ENCODE measurements at regions not wholly inside any gene's neighbourhood (a gene's known extent, or its start where the extent isn't known, plus 50 kb on each side); places are given as distances from the start of the nearest gene placed in this dataset.
"Not testable (repeated sequence)": the region's sequence is repeated elsewhere in the genome, so short reads cannot be mapped to it uniquely, and the experiment has no call there.

GRCh38 chr1:218514689-218515088, 169.6 kb downstream of the TGFB2 start:
- DNase-seq (ENCODE audit: low read depth in 2 of 2): no peak
- no peak overlapping the region for H3K4me3 ChIP-seq (replicated peaks in 1 of 2; ENCODE audit: low read depth in 2 of 2, low read length in 2 of 2)
- TF ChIP-seq CTCF (IDR thresholded peaks at IDR 0.05; ENCODE audit: low read depth, low read length): no peak

GRCh38 chr1:218516526-218516925, 171.4 kb downstream of the TGFB2 start:
- no peak for TF ChIP-seq CTCF (IDR thresholded peaks at IDR 0.05; ENCODE audit: low read depth, low read length)
- peak; percentile 22 to 48 for DNase-seq (ENCODE audit: low read depth in 2 of 2)
- H3K4me3 ChIP-seq (replicated peaks in 1 of 2; ENCODE audit: low read depth in 2 of 2, low read length in 2 of 2): no peak overlapping the region

DNA sequence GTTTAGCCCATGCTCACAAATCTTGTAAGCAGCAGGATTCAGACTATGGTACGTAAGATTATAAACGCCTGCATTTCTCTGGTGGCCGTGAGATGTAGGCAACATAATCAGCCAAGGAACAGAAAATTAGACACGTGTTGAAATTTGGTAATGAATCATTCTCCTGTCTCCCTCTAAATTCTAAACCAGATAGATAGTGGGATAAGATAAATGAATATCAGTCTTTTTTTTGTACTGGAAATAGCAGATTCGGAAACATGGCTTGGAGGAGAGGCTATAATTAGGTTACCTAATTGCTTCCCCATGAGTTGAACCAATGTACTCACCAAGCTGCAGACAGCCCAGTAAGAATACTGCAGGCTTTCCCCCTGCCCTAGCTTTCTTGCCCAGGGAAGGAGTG, 172.3 kb downstream of the TGFB2 start:
- H3K4me3 ChIP-seq (replicated peaks in 1 of 2; ENCODE audit: low read depth in 2 of 2, low read length in 2 of 2): no peak overlapping the region
- no peak for DNase-seq (ENCODE audit: low read depth in 2 of 2)
- TF ChIP-seq CTCF (IDR thresholded peaks at IDR 0.05; ENCODE audit: low read depth, low read length): no peak

GRCh38 chr1:218518216-218518740, 173.1 kb downstream of the TGFB2 start:
- no peak for DNase-seq (ENCODE audit: low read depth in 2 of 2)

DNA sequence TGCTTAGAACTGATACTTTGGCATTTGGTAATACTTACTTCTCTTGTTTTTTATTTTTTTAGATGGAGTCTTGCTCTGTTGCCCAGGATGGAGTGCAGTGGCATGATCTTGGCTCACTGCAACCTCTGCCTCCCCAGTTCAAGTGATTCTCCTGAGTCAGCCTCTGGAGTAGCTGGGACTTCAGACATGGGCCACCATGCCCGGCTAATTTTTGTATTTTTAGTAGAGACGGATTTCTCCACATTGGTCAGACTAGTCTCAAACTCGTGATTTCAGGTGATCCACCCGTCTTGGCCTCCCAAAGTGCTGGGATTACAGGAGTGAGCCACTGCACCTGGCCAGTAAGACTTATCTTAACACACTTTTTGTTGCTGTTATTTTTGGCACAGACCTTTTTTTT, 175.5 kb downstream of the TGFB2 start:
- not testable (repeated sequence) for DNase-seq (ENCODE audit: low read depth in 2 of 2)

More at GRCh38 chr1:218518216-218518740, 173.1 kb downstream of the TGFB2 start:
- no peak for TF ChIP-seq CTCF (IDR thresholded peaks at IDR 0.05; ENCODE audit: low read depth, low read length)
- no peak overlapping the region for H3K4me3 ChIP-seq (replicated peaks in 1 of 2; ENCODE audit: low read depth in 2 of 2, low read length in 2 of 2)

DNA sequence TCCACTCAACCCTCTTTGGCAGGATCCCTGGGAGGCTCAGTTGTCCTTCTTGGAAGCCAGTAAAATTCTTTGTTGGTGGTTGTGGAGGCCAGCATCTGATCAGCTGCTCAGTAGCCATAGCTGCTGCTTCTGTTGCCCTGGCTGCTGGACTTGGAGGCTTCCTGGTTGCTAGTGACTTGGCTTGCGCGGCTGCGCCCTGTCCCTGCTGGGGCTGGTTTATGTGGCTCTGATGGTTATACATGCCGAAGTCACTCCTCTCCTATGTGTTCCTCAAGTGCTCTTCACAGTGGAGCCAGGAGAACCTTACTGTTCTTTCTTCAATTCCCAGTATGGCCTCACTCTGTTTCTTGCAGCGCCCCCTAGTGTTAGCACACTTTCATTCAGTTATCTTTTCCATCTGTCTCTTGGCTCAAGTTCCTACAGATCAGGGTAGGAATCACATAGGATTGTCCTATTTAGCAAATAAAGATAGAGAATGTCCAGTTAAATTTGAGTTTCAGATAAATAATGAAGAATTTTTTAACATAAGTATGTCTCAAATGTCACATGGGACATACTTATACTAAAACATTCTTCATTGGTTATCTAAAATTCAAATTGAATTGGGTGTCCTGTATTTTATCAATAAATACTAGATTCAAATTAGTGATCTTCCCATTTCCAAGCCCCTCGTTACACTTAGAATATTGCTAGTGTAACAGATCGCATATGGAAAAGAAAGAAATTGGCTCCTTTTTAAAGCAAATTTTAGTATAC, 176.5 kb downstream of the TGFB2 start:
- TF ChIP-seq CTCF (IDR thresholded peaks at IDR 0.05; ENCODE audit: low read depth, low read length): peak; percentile 56
- peak in 1 of 2 donors; percentile 60 for DNase-seq (ENCODE audit: low read depth in 2 of 2)
- no peak overlapping the region for H3K4me3 ChIP-seq (replicated peaks in 1 of 2; ENCODE audit: low read depth in 2 of 2, low read length in 2 of 2)

More for the DNA sequence above, 175.5 kb downstream of the TGFB2 start:
- H3K4me3 ChIP-seq (replicated peaks in 1 of 2; ENCODE audit: low read depth in 2 of 2, low read length in 2 of 2): not testable (repeated sequence)

- TF ChIP-seq CTCF (IDR thresholded peaks at IDR 0.05; ENCODE audit: low read depth, low read length): no peak
- DNase-seq (ENCODE audit: low read depth in 2 of 2): peak in 1 of 2 donors; percentile 34
- H3K4me3 ChIP-seq (replicated peaks in 1 of 2; ENCODE audit: low read depth in 2 of 2, low read length in 2 of 2): no peak overlapping the region
Observed at GRCh38 chr1:218524526-218524925, 179.4 kb downstream of the TGFB2 start.
